Activated CD8-positive, alpha-beta T cell treated with anti-CD3 and anti-CD28 coated beads, Interleukin-2, amount 10 ng/mL, durations not matched to agents 7 days and 5 days (primary cell): ENCODE measurements at regions not wholly inside any gene's neighbourhood (a gene's known extent, or its start where the extent isn't known, plus 50 kb on each side); places are given as distances from the start of the nearest gene placed in this dataset.

Source experiments
- ATAC-seq: fragments of 150-1000 bp; cut with Tn5 transposase; one replicate; pipeline ENCODE4 v1.10.0; 2021; ENCODE audit warnings: moderate library complexity
- CTCF ChIA-PET: fragments of 350-600 bp; sonication (Branson Sonifier 250); formaldehyde crosslinking; loops from one replicate; lab custom pipeline; 2021; ENCODE audit warnings: antibody characterized with exemption; lab: Charles Lee
- POLR2A ChIA-PET: fragments of 350-600 bp; sonication (Branson Sonifier 250); formaldehyde crosslinking; loops from one replicate; lab custom pipeline; 2021; ENCODE audit warnings: antibody characterized with exemption; lab: Charles Lee
- DNase-seq: peaks from one replicate; pipeline ENCODE4 v3.0.0-alpha.2; 2020
- H3K27ac Mint-ChIP-seq: one replicate; pipeline ENCODE4 v1.8.0; 2021; ENCODE audit warnings: mild to moderate bottlenecking, mixed read lengths
- H3K27me3 Mint-ChIP-seq: one replicate; pipeline ENCODE4 v1.8.0; 2021; ENCODE audit warnings: low read depth, mixed read lengths
- H3K36me3 Mint-ChIP-seq: one replicate; pipeline ENCODE4 v1.8.0; 2021; ENCODE audit warnings: low read depth, mixed read lengths
- H3K4me1 Mint-ChIP-seq: one replicate; pipeline ENCODE4 v1.8.0; 2021; ENCODE audit warnings: low read depth, mixed read lengths
- H3K4me3 Mint-ChIP-seq: one replicate; pipeline ENCODE4 v1.8.0; 2021; ENCODE audit warnings: mild to moderate bottlenecking, mixed read lengths
- H3K9me3 Mint-ChIP-seq: one replicate; pipeline ENCODE4 v1.8.0; 2022; ENCODE audit warnings: mixed read lengths; ENCODE audit not compliant: insufficient read depth

DNA sequence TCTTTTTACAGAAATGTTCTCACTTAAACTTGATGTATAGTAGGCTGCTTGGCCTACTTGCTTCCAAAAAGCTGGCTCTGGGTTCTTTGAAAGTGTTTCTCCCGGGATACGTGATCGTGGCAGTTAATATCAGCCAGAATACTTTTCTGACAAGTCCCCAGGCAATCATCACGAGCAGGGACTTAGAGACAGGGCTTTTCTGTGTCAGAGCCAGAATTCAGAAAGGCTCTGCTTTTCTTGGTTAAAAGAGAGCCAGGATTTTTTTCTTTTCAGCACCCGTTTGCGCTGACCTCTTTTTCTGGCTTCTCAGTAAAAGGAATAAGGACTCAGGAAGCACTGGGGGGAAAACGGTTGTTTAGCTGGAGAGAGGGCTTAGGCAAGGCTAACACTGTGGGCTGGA, 57.8 kb upstream of the ARHGAP5 start:
- Mint-ChIP-seq H3K4me1 (no peaks in the 10 kb centered on the region), H3K9me3 (no peaks in the 10 kb centered on the region), H3K36me3 (no peaks in the 10 kb centered on the region), H3K4me3 (no peak overlapping the region), H3K27ac (no peak overlapping the region), H3K27me3 (peaks cover 3% of the 10 kb centered on the region)
- CTCF ChIA-PET, result no interaction called here
- ATAC-seq, result no peak
- POLR2A ChIA-PET, result no interaction called here
- DNase-seq, result no peak

DNA sequence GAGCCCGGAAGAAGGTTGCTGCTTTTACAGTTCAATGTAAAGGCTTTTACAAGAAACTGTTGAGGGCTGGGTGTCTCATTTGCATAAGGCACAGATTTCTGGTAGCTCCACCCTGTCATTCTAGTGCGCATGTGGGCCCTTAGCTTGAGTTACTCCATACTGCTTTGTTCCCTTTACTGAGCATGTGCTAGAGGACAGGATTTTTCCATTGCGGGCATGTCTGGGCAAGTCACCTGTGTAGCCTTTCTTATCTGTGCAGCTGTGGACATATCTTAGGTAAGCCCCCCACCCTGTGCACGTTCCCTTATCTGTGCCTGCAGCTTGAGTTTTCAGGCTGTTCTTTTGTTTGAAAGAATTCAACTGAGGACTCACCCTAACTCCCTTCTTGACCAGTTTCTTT, 56.2 kb upstream of the ARHGAP5 start:
- POLR2A ChIA-PET, result no interaction called here
- Mint-ChIP-seq H3K4me1 (no peaks in the 10 kb centered on the region), H3K9me3 (no peaks in the 10 kb centered on the region), H3K36me3 (no peaks in the 10 kb centered on the region), H3K27ac (no peak overlapping the region), H3K4me3 (no peak overlapping the region), H3K27me3 (peaks cover 3% of the 10 kb centered on the region)
- ATAC-seq (no peak), DNase-seq (no peak)
- CTCF ChIA-PET, result no interaction called here

DNA sequence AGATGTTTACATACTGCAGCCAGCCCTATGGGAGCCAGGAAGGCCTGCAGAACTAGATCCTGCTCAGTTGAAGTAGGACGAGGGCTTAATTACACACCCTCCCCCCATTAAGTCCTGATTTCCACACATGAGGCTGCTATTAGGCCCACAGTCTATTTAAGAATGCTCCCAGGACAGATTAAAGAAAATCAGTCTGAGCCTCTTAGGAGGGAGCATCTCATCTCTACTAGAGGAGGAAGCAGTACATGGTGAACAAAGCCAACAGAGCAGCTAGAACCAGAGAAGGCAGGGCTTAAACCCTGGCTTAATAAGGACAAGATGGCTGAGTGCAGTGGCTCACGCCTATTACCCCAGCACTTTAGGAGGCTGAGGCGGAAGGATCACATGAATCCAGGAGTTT, 55.8 kb upstream of the ARHGAP5 start:
- no peak overlapping the region for H3K27ac Mint-ChIP-seq

DNA sequence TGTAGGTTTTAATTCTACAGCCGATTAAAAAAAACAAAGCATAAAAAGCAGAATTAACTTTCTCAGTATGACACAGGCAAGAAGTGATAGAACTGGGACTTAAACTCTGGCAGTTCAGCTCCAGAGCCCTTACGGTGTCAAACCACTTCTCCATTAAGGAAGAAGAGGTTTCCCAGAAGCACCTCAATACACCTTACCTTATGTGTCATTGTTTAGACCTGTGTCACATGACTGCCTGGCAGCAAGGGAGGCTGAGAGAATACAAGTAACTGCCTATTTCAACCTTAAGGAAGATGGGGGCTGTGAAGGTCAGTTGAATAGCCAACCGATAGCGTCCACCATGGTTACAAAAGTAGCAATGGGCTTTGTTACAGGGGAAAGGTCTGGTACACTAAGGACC, 54.6 kb upstream of the ARHGAP5 start:
- ChIA-PET CTCF (interaction anchor here (1.1 kb wide), 1 partner anchor 11 kb away, joined by 3 read pairs; no protein-coding TSS in a partner anchor), POLR2A (no interaction called here)
- no peaks in the 10 kb centered on the region for H3K36me3 Mint-ChIP-seq
- H3K4me3 Mint-ChIP-seq, result no peak overlapping the region
- no peaks in the 10 kb centered on the region for H3K4me1 Mint-ChIP-seq
- no peak for DNase-seq
- peaks cover 5% of the 10 kb centered on the region for H3K27me3 Mint-ChIP-seq
- H3K9me3 Mint-ChIP-seq, result no peaks in the 10 kb centered on the region
- H3K27ac Mint-ChIP-seq, result no peak overlapping the region
- ATAC-seq, result no peak

More for the DNA sequence above, 55.8 kb upstream of the ARHGAP5 start:
- ChIA-PET CTCF (no interaction called here), POLR2A (no interaction called here)
- Mint-ChIP-seq H3K4me1 (no peaks in the 10 kb centered on the region), H3K36me3 (no peaks in the 10 kb centered on the region), H3K4me3 (no peak overlapping the region), H3K9me3 (no peaks in the 10 kb centered on the region), H3K27me3 (peaks cover 4% of the 10 kb centered on the region)
- ATAC-seq (no peak), DNase-seq (no peak)

DNA sequence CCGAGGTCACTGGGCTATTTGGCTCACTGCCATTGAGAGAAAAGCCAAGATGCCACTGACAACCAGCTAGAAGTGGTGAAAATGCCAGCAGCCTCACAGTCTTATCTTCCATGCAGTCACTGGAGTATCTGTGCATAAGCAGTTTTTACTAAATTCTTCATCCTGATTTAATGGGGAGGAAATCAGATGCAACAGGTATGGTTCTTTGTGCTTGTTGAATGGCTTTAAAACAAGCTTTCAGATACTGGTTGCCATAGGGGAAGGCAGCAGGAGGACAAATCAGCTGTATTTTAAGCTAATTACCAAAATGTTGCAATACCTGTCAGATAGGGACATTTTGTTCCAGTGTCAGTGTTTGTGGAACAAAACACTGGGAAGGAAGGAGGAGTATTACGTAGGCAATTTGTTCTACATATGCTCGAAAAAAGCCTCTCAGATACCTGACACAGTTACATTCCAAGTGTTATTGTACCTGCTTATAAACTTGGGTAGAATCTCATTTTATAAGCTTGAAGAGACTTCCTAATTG, 54.1 kb upstream of the ARHGAP5 start:
- ATAC-seq (no peak), DNase-seq (no peak)
- peaks cover 4% of the 10 kb centered on the region for H3K27me3 Mint-ChIP-seq
- H3K36me3 Mint-ChIP-seq, result no peaks in the 10 kb centered on the region
- H3K4me1 Mint-ChIP-seq, result no peaks in the 10 kb centered on the region
- CTCF ChIA-PET, result interaction anchor here (1.1 kb wide), 1 partner anchor 10 kb away, joined by 3 read pairs; no protein-coding TSS in a partner anchor
- H3K27ac Mint-ChIP-seq, result no peak overlapping the region
- H3K9me3 Mint-ChIP-seq, result no peaks in the 10 kb centered on the region
- POLR2A ChIA-PET, result no interaction called here
- no peak overlapping the region for H3K4me3 Mint-ChIP-seq

DNA sequence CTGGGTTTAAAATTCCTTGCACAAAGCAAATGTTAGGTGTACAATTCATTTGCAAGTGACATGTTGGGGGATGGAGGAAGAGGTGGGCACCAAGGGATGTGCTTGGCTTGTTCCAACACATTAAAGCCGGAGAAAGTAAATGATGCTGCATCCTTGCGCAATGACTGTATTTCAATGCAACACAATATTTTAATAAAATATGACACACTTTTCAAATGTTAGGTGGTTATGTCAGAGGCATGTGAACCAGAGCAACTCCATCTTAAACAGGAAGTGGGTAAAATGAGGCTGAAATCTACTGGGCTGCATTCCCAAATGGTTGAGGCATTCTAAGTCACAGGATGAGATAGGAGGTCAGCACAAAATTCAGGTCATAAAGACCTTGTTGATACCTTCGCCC, 53.6 kb upstream of the ARHGAP5 start:
- Mint-ChIP-seq H3K27me3 (peaks cover 2% of the 10 kb centered on the region), H3K27ac (no peak overlapping the region), H3K4me3 (no peak overlapping the region), H3K36me3 (no peaks in the 10 kb centered on the region), H3K4me1 (no peaks in the 10 kb centered on the region), H3K9me3 (no peaks in the 10 kb centered on the region)
- no peak for DNase-seq
- CTCF ChIA-PET, result interaction anchor here (1.1 kb wide), 1 partner anchor 10 kb away, joined by 3 read pairs; no protein-coding TSS in a partner anchor
- POLR2A ChIA-PET, result no interaction called here
- ATAC-seq, result no peak

DNA sequence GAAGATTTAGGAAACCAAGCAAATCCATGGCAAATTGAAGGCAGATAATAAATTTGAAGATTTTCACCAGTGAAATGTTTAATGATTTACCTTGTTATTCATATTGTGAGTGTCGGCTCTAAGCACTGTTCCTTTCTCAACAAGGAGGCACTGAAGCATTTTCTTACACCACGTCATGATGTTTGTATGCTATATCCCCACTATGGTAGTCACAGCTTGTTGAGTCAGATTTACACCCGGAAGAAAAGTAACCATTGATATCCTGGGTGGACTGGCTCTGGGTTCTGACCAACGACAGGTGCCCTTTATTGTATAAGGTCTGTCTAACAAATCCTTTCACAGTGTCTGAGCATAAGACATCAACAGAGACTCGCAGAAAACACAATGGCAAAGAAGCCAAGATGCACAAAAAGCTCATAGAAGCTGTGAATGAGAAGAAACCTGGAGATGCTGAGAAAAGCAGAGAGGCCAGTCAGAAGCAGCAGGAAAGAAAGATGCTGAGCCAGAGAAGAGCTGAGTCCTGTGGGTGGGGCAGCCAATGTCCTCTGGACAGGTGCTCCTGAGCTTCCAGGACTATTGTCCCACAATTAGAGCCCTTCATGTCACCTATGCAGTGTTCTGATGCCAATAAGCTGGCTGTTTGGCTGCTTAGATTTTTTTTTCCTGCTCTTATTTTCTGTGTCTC, 49.7 kb upstream of the ARHGAP5 start:
- DNase-seq (no peak), ATAC-seq (no peak)
- Mint-ChIP-seq H3K4me1 (no peaks in the 10 kb centered on the region), H3K4me3 (no peak overlapping the region), H3K27ac (no peak overlapping the region), H3K36me3 (no peaks in the 10 kb centered on the region), H3K27me3 (peaks cover 2% of the 10 kb centered on the region), H3K9me3 (no peaks in the 10 kb centered on the region)
- CTCF ChIA-PET, result no interaction called here
- POLR2A ChIA-PET, result no interaction called here
